Uterus (tissue), 2 donors: ENCODE measurements at regions not wholly inside any gene's neighbourhood (a gene's known extent, or its start where the extent isn't known, plus 50 kb on each side); places are given as distances from the start of the nearest gene placed in this dataset.

Experiments
- CTCF ChIP-seq, 4 experiments: fragments of 200-600 bp in 2 of 4; fragments of 450-650 bp in 2 of 4; sonication (generic) in 2 of 4; IDR thresholded peaks; one replicate each; pipeline ENCODE4 v1.5.1; 2016 to 2019; ENCODE audit warnings: antibody characterized with exemption in 4 of 4, mild to moderate bottlenecking in 2 of 4, moderate library complexity in 1 of 4
- POLR2A ChIP-seq, 2 donors: fragments of 450-650 bp; IDR thresholded peaks; one replicate each; pipeline ENCODE4 v1.6.1; 2016; ENCODE audit warnings: antibody characterized with exemption in 2 of 2, mild to moderate bottlenecking in 1 of 2, moderate library complexity in 1 of 2

- TF ChIP-seq CTCF (IDR thresholded peaks at IDR 0.05) (no peak), POLR2A (IDR thresholded peaks at IDR 0.05) (no peak)
These were observed 125.7 kb upstream of the GRIP1 start for GRCh38 chr12:66804563-66804974.
